ENCODE measurements at regions not wholly inside any gene's neighbourhood (a gene's known extent, or its start where the extent isn't known, plus 50 kb on each side); places are given as distances from the start of the nearest gene placed in this dataset.

- in situ Hi-C loops (cut with HindIII; ENCODE audit: low sequenced_read_pairs), result no loop called here
Observed at GRCh38 chr5:40017135-40017534, 592.4 kb upstream of the DAB2 start.

- in situ Hi-C loops (cut with HindIII; ENCODE audit: low sequenced_read_pairs), result no loop called here
Observed at GRCh38 chr5:40010436-40010835, 585.7 kb upstream of the DAB2 start.

GRCh38 chr5:40006260-40006659 lies 581.5 kb upstream of the DAB2 start:
- in situ Hi-C loops (cut with HindIII; ENCODE audit: low sequenced_read_pairs), result no loop called here

GRCh38 chr5:40001796-40002195 lies 577.0 kb upstream of the DAB2 start:
- in situ Hi-C loops (cut with HindIII; ENCODE audit: low sequenced_read_pairs), result no loop called here

GRCh38 chr5:39998518-39998917 lies 573.7 kb upstream of the DAB2 start:
- in situ Hi-C loops (cut with HindIII; ENCODE audit: low sequenced_read_pairs), result no loop called here

- in situ Hi-C loops (cut with HindIII; ENCODE audit: low sequenced_read_pairs), result no loop called here
Observed at GRCh38 chr5:39995990-39996389, 571.2 kb upstream of the DAB2 start.

- in situ Hi-C loops (cut with HindIII; ENCODE audit: low sequenced_read_pairs), result no loop called here
Observed at GRCh38 chr5:39992617-39993202, 567.9 kb upstream of the DAB2 start.

GRCh38 chr5:39986614-39987013 lies 561.8 kb upstream of the DAB2 start:
- in situ Hi-C loops (cut with HindIII; ENCODE audit: low sequenced_read_pairs), result no loop called here

GRCh38 chr5:39980056-39980455 lies 555.3 kb upstream of the DAB2 start:
- in situ Hi-C loops (cut with HindIII; ENCODE audit: low sequenced_read_pairs), result no loop called here

- in situ Hi-C loops (cut with HindIII; ENCODE audit: low sequenced_read_pairs), result no loop called here
Observed at GRCh38 chr5:39977066-39977655, 552.4 kb upstream of the DAB2 start.

GRCh38 chr5:39970117-39970798 lies 545.5 kb upstream of the DAB2 start:
- in situ Hi-C loops (cut with HindIII; ENCODE audit: low sequenced_read_pairs), result no loop called here

- in situ Hi-C loops (cut with HindIII; ENCODE audit: low sequenced_read_pairs), result no loop called here
Observed at GRCh38 chr5:39968381-39968780, 543.6 kb upstream of the DAB2 start.

GRCh38 chr5:39955156-39955555 lies 530.4 kb upstream of the DAB2 start:
- in situ Hi-C loops (cut with HindIII; ENCODE audit: low sequenced_read_pairs), result no loop called here

- in situ Hi-C loops (cut with HindIII; ENCODE audit: low sequenced_read_pairs), result no loop called here
Observed at GRCh38 chr5:39951070-39951469, 526.3 kb upstream of the DAB2 start.

GRCh38 chr5:39948867-39949468 lies 524.2 kb upstream of the DAB2 start:
- in situ Hi-C loops (cut with HindIII; ENCODE audit: low sequenced_read_pairs), result no loop called here

- in situ Hi-C loops (cut with HindIII; ENCODE audit: low sequenced_read_pairs), result no loop called here
Observed at GRCh38 chr5:39948341-39948740, 523.6 kb upstream of the DAB2 start.

- in situ Hi-C loops (cut with HindIII; ENCODE audit: low sequenced_read_pairs), result no loop called here
Observed at GRCh38 chr5:39947657-39948056, 522.9 kb upstream of the DAB2 start.

GRCh38 chr5:39946356-39947045 lies 521.7 kb upstream of the DAB2 start:
- in situ Hi-C loops (cut with HindIII; ENCODE audit: low sequenced_read_pairs), result no loop called here

- in situ Hi-C loops (cut with HindIII; ENCODE audit: low sequenced_read_pairs), result no loop called here
Observed at GRCh38 chr5:39945870-39946269, 521.1 kb upstream of the DAB2 start.

GRCh38 chr5:39943811-39944210 lies 519.0 kb upstream of the DAB2 start:
- in situ Hi-C loops (cut with HindIII; ENCODE audit: low sequenced_read_pairs), result no loop called here

- in situ Hi-C loops (cut with HindIII; ENCODE audit: low sequenced_read_pairs), result no loop called here
Observed at GRCh38 chr5:39942606-39943005, 517.8 kb upstream of the DAB2 start.

GRCh38 chr5:39941416-39941815 lies 516.6 kb upstream of the DAB2 start:
- in situ Hi-C loops (cut with HindIII; ENCODE audit: low sequenced_read_pairs), result no loop called here

Measured in DLD1 (cell line).